ENCODE measurements at regions not wholly inside any gene's neighbourhood (a gene's known extent, or its start where the extent isn't known, plus 50 kb on each side); places are given as distances from the start of the nearest gene placed in this dataset.

DNA sequence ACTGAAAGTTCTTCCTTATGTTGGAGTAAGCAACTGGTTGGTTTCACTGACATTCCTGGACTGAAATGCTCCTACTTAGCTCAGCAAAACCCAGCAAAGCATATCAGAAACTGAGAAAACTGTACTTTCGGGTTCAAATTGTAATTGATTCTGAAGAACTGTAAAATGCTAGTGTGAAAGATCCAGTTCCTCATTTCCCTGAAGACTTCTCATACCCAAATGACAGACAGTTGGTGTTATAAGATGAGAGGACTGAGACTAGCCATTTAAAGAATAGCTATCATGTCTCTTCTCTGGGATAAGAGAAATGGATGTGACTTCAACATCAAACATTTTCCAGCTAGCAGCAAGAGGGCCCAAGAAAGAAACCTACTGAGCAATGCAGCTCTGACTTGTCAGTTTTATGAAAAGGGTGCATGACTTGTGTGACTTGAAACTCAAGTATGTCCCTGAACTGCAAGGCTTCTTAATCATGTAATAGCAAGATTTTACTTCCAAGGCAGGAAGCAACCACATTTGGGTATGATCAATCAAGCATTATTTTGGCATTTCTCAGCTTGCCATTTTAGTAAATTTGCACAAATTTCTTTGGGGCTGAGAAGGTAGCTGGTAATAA lies 420.3 kb upstream of the MMADHC start:
- H3K4me3 Mint-ChIP-seq: no peak overlapping the region
- no peaks in the 10 kb centered on the region for H3K4me1 Mint-ChIP-seq (ENCODE audit: low read depth)
- no peaks in the 10 kb centered on the region for H3K36me3 Mint-ChIP-seq (ENCODE audit: insufficient read depth in 2 of 2)
- peaks cover 0 to 4% of the 10 kb centered on the region in 2 donors for H3K9me3 Mint-ChIP-seq
- ATAC-seq (replicated peaks in 1 of 2) (no peak), DNase-seq (no peak)
- H3K27ac Mint-ChIP-seq: no peak overlapping the region
- no peaks in the 10 kb centered on the region for H3K27me3 Mint-ChIP-seq (ENCODE audit: low read depth)

- Mint-ChIP-seq H3K27me3 (ENCODE audit: low read depth) (no peaks in the 10 kb centered on the region), H3K27ac (no peak overlapping the region), H3K4me3 (no peak overlapping the region), H3K36me3 (ENCODE audit: insufficient read depth in 2 of 2) (no peaks in the 10 kb centered on the region), H3K9me3 (no peaks in the 10 kb centered on the region), H3K4me1 (ENCODE audit: low read depth) (no peaks in the 10 kb centered on the region)
- no peak for DNase-seq
- no peak for ATAC-seq (replicated peaks in 1 of 2)
Measured at GRCh38 chr2:150006591-150006990, 419.0 kb upstream of the MMADHC start.

GRCh38 chr2:150003544-150003943 lies 416.0 kb upstream of the MMADHC start:
- H3K4me1 Mint-ChIP-seq (ENCODE audit: low read depth): no peaks in the 10 kb centered on the region

DNA sequence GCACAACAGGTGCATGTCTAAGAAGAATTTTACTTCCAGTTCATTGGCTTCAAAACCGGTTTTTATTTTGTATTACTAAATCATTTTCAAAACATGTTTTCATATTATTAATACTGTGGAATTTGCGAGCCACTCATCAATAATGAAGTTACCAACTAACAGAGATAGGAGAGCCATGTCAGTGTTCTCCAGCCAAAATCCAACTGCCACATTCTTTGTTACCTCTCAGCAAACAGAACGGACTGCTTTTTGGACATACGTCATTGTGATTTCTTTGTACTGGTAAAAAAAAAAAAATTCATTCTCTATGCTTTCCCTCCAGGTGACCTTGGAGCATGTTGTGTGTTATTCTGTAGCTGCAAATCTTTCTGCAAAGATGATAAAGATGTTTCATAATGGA lies 414.2 kb upstream of the MMADHC start:
- no peaks in the 10 kb centered on the region for H3K27me3 Mint-ChIP-seq (ENCODE audit: low read depth)
- H3K36me3 Mint-ChIP-seq (ENCODE audit: insufficient read depth in 2 of 2): no peaks in the 10 kb centered on the region
- ATAC-seq (replicated peaks in 1 of 2) (no peak), DNase-seq (no peak)
- peaks cover 4 to 7% of the 10 kb centered on the region in 2 donors for H3K9me3 Mint-ChIP-seq
- H3K4me1 Mint-ChIP-seq (ENCODE audit: low read depth): no peaks in the 10 kb centered on the region
- H3K4me3 Mint-ChIP-seq: no peak overlapping the region
- no peak overlapping the region for H3K27ac Mint-ChIP-seq

More at GRCh38 chr2:150003544-150003943, 416.0 kb upstream of the MMADHC start:
- Mint-ChIP-seq H3K9me3 (peaks cover 0 to 4% of the 10 kb centered on the region in 2 donors), H3K36me3 (ENCODE audit: insufficient read depth in 2 of 2) (no peaks in the 10 kb centered on the region), H3K4me3 (no peak overlapping the region), H3K27ac (no peak overlapping the region), H3K27me3 (ENCODE audit: low read depth) (no peaks in the 10 kb centered on the region)
- no peak for ATAC-seq (replicated peaks in 1 of 2)
- DNase-seq: no peak

DNA sequence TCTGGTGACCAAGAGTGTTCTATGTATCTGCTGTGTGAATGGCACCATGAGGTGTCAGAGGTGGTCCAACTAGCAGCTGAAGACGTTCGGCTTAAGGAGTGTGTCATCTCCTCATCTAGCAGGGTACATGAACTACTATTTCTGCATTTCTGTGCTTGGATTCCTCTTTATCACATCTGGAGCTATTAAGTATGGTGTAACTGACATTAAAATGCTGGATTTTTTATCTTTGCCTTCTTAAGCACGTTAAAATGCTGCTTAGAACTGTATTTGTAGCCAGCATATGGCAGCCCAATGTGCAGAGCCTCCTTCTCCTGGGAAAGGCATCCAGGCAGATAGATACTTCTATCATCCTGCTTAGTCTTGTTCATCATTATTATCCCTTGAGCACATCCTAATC lies 409.3 kb upstream of the MMADHC start:
- no peak overlapping the region for H3K27ac Mint-ChIP-seq
- H3K4me1 Mint-ChIP-seq (ENCODE audit: low read depth): no peaks in the 10 kb centered on the region
- H3K36me3 Mint-ChIP-seq (ENCODE audit: insufficient read depth in 2 of 2): no peaks in the 10 kb centered on the region
- ATAC-seq (replicated peaks in 1 of 2) (no peak), DNase-seq (no peak)
- peaks cover 6 to 13% of the 10 kb centered on the region in 2 donors for H3K9me3 Mint-ChIP-seq
- no peaks in the 10 kb centered on the region for H3K27me3 Mint-ChIP-seq (ENCODE audit: low read depth)
- H3K4me3 Mint-ChIP-seq: no peak overlapping the region

GRCh38 chr2:149994057-149994728 lies 406.6 kb upstream of the MMADHC start:
- peaks cover 6 to 13% of the 10 kb centered on the region in 2 donors for H3K9me3 Mint-ChIP-seq

GRCh38 chr2:149993316-149993715 lies 405.7 kb upstream of the MMADHC start:
- H3K27ac Mint-ChIP-seq: no peak overlapping the region
- no peaks in the 10 kb centered on the region for H3K36me3 Mint-ChIP-seq (ENCODE audit: insufficient read depth in 2 of 2)
- ATAC-seq (replicated peaks in 1 of 2) (no peak), DNase-seq (no peak)
- no peak overlapping the region for H3K4me3 Mint-ChIP-seq
- no peaks in the 10 kb centered on the region for H3K27me3 Mint-ChIP-seq (ENCODE audit: low read depth)
- H3K4me1 Mint-ChIP-seq (ENCODE audit: low read depth): no peaks in the 10 kb centered on the region
- H3K9me3 Mint-ChIP-seq: peaks cover 2 to 13% of the 10 kb centered on the region in 2 donors

More at GRCh38 chr2:149994057-149994728, 406.6 kb upstream of the MMADHC start:
- no peak overlapping the region for H3K4me3 Mint-ChIP-seq
- H3K27ac Mint-ChIP-seq: no peak overlapping the region
- H3K4me1 Mint-ChIP-seq (ENCODE audit: low read depth): no peaks in the 10 kb centered on the region
- ATAC-seq (replicated peaks in 1 of 2) (no peak), DNase-seq (no peak)
- H3K36me3 Mint-ChIP-seq (ENCODE audit: insufficient read depth in 2 of 2): no peaks in the 10 kb centered on the region
- no peaks in the 10 kb centered on the region for H3K27me3 Mint-ChIP-seq (ENCODE audit: low read depth)

DNA sequence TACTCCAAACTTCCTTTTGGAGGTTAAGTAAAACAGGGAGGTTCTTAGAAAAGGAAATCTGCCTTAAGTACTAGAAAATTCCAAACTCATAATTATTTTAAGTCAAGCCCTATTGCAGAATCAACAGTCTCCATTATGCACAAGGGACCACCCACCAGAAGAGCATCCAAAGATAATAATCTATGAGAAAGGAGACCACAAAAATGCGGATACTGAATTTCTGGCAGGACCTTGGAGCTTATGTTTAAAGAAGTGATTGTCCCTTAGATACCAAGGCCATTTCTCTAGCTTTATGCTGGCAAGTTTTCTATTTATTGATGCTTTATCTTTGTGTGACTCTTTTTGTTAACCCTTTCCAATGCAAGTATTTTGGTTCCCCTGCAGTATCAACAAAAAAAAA lies 404.0 kb upstream of the MMADHC start:
- no peak for ATAC-seq (replicated peaks in 1 of 2)
- Mint-ChIP-seq H3K27me3 (ENCODE audit: low read depth) (no peaks in the 10 kb centered on the region), H3K27ac (no peak overlapping the region), H3K4me3 (no peak overlapping the region), H3K9me3 (peaks cover 0 to 4% of the 10 kb centered on the region in 2 donors), H3K36me3 (ENCODE audit: insufficient read depth in 2 of 2) (no peaks in the 10 kb centered on the region), H3K4me1 (ENCODE audit: low read depth) (no peaks in the 10 kb centered on the region)
- DNase-seq: no peak

GRCh38 chr2:149990965-149991364 lies 403.4 kb upstream of the MMADHC start:
- Mint-ChIP-seq H3K36me3 (ENCODE audit: insufficient read depth in 2 of 2) (no peaks in the 10 kb centered on the region), H3K9me3 (peaks cover 0 to 4% of the 10 kb centered on the region in 2 donors), H3K27ac (no peak overlapping the region), H3K27me3 (ENCODE audit: low read depth) (no peaks in the 10 kb centered on the region), H3K4me3 (no peak overlapping the region), H3K4me1 (ENCODE audit: low read depth) (no peaks in the 10 kb centered on the region)
- ATAC-seq (replicated peaks in 1 of 2) (no peak), DNase-seq (no peak)

DNA sequence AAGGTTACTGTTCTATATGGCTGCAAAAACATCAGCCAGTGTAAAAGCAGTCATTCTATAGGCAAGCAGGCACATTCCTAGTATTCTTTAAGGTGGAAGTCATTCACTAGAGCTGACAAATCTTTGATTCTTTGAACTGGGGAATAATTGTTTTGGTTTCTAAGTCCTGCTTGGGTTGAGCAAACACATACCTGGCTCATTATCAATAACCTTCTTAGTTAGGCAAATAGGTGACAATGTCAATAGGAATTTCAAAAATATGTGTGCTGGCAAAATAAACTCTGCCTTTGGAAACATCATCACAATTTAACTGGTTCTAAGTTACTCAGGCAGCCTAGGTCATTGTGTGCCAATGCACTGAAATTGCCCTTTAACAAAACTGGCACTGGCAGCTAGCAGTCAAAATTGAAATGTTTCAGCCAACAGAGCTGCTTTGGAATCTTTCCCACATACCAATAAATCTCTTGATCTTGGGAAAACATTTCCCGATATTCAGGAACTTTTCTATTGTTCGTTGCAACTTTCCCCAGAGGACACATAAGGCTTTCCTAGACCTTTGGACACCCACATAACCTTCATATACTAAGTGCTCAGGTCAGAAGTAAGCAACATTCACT lies 402.0 kb upstream of the MMADHC start:
- Mint-ChIP-seq H3K27ac (no peak overlapping the region), H3K4me1 (ENCODE audit: low read depth) (no peaks in the 10 kb centered on the region), H3K27me3 (ENCODE audit: low read depth) (no peaks in the 10 kb centered on the region), H3K4me3 (no peak overlapping the region), H3K9me3 (no peaks in the 10 kb centered on the region), H3K36me3 (ENCODE audit: insufficient read depth in 2 of 2) (no peaks in the 10 kb centered on the region)
- no peak for ATAC-seq (replicated peaks in 1 of 2)
- no peak for DNase-seq

- no peaks in the 10 kb centered on the region for H3K4me1 Mint-ChIP-seq (ENCODE audit: low read depth)
- H3K4me3 Mint-ChIP-seq: no peak overlapping the region
- DNase-seq (no peak), ATAC-seq (replicated peaks in 1 of 2) (no peak)
- H3K36me3 Mint-ChIP-seq (ENCODE audit: insufficient read depth in 2 of 2): no peaks in the 10 kb centered on the region
- no peaks in the 10 kb centered on the region for H3K9me3 Mint-ChIP-seq
- H3K27ac Mint-ChIP-seq: no peak overlapping the region
- H3K27me3 Mint-ChIP-seq (ENCODE audit: low read depth): no peaks in the 10 kb centered on the region
Measured at GRCh38 chr2:149988361-149988760, 400.8 kb upstream of the MMADHC start.

- H3K27ac Mint-ChIP-seq: no peak overlapping the region
- no peak for DNase-seq
- H3K4me1 Mint-ChIP-seq (ENCODE audit: low read depth): no peaks in the 10 kb centered on the region
- no peak for ATAC-seq (replicated peaks in 1 of 2)
- H3K36me3 Mint-ChIP-seq (ENCODE audit: insufficient read depth in 2 of 2): no peaks in the 10 kb centered on the region
- no peaks in the 10 kb centered on the region for H3K27me3 Mint-ChIP-seq (ENCODE audit: low read depth)
- H3K4me3 Mint-ChIP-seq: no peak overlapping the region
- peaks cover 0 to 2% of the 10 kb centered on the region in 2 donors for H3K9me3 Mint-ChIP-seq
Measured at GRCh38 chr2:149986861-149987260, 399.3 kb upstream of the MMADHC start.

DNA sequence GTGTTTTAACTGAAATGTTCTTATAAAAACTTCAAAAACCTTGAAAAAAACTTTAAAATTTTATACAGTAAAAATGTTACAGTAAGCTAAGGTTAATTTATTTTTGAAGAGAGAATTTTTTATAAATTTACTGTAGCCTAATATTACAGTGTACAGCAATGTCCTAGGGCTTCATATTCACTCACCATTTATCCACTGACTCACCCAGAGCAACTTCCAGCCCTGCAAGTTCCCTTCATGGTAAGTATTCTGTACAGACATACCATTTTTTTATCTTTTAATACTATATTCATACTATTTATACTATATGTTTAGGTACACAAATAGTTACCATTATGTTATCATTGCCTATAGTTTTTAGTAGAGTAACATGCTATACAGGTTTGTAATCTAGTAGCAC lies 396.7 kb upstream of the MMADHC start:
- no peak overlapping the region for H3K27ac Mint-ChIP-seq
- H3K4me3 Mint-ChIP-seq: no peak overlapping the region
- no peak for ATAC-seq (replicated peaks in 1 of 2)
- H3K9me3 Mint-ChIP-seq: peaks cover 0 to 5% of the 10 kb centered on the region in 2 donors
- peaks cover 0 to 3% of the 10 kb centered on the region in 2 donors for H3K36me3 Mint-ChIP-seq (ENCODE audit: insufficient read depth in 2 of 2)
- H3K4me1 Mint-ChIP-seq (ENCODE audit: low read depth): no peaks in the 10 kb centered on the region
- no peak for DNase-seq
- H3K27me3 Mint-ChIP-seq (ENCODE audit: low read depth): no peaks in the 10 kb centered on the region

Data from activated T-cell treated with anti-CD3 and anti-CD28 coated beads, Interleukin-2, amount 50 U/mL, for 72 hours (primary cell).